GM21381 (cell line): ENCODE measurements at regions not wholly inside any gene's neighbourhood (a gene's known extent, or its start where the extent isn't known, plus 50 kb on each side); places are given as distances from the start of the nearest gene placed in this dataset.

Source experiments
- ATAC-seq: cut with Tn5 transposase; IDR thresholded peaks from one replicate; pipeline ENCODE4 v1.9.1; 2021; ENCODE audit warnings: mild to moderate bottlenecking, moderate library complexity; ENCODE audit not compliant: unreplicated experiment

- no peak for ATAC-seq
Measured at GRCh38 chr22:47848184-47848920, 1085.9 kb downstream of the TBC1D22A start.

GRCh38 chr22:47847131-47847890 is 1084.9 kb downstream of the TBC1D22A start:
- ATAC-seq = no peak

GRCh38 chr22:47846206-47846605 is 1083.8 kb downstream of the TBC1D22A start:
- no peak for ATAC-seq

GRCh38 chr22:47842119-47842518 is 1079.7 kb downstream of the TBC1D22A start:
- no peak for ATAC-seq

- no peak for ATAC-seq
Measured at GRCh38 chr22:47841156-47841555, 1078.7 kb downstream of the TBC1D22A start.

- ATAC-seq = no peak
Measured at GRCh38 chr22:47839595-47840227, 1077.3 kb downstream of the TBC1D22A start.

- ATAC-seq = no peak
Measured at GRCh38 chr22:47837703-47838102, 1075.3 kb downstream of the TBC1D22A start.

GRCh38 chr22:47836957-47837356 is 1074.5 kb downstream of the TBC1D22A start:
- no peak for ATAC-seq

- ATAC-seq = no peak
Measured at GRCh38 chr22:47835726-47836125, 1073.3 kb downstream of the TBC1D22A start.

GRCh38 chr22:47826016-47826415 is 1063.6 kb downstream of the TBC1D22A start:
- ATAC-seq = no peak

GRCh38 chr22:47822422-47822821 is 1060.0 kb downstream of the TBC1D22A start:
- no peak for ATAC-seq

GRCh38 chr22:47818496-47818895 is 1056.0 kb downstream of the TBC1D22A start:
- no peak for ATAC-seq

GRCh38 chr22:47817380-47817779 is 1054.9 kb downstream of the TBC1D22A start:
- ATAC-seq = no peak

- no peak for ATAC-seq
Measured at GRCh38 chr22:47816863-47817210, 1054.4 kb downstream of the TBC1D22A start.

GRCh38 chr22:47816121-47816862 is 1053.8 kb downstream of the TBC1D22A start:
- ATAC-seq = no peak

GRCh38 chr22:47814474-47814873 is 1052.0 kb downstream of the TBC1D22A start:
- no peak for ATAC-seq

- ATAC-seq = no peak
Measured at GRCh38 chr22:47813661-47814060, 1051.2 kb downstream of the TBC1D22A start.

- ATAC-seq = no peak
Measured at GRCh38 chr22:47811971-47812370, 1049.5 kb downstream of the TBC1D22A start.

GRCh38 chr22:47810505-47811500 is 1048.4 kb downstream of the TBC1D22A start:
- no peak for ATAC-seq
